ENCODE measurements at regions not wholly inside any gene's neighbourhood (a gene's known extent, or its start where the extent isn't known, plus 50 kb on each side); places are given as distances from the start of the nearest gene placed in this dataset.

DNA sequence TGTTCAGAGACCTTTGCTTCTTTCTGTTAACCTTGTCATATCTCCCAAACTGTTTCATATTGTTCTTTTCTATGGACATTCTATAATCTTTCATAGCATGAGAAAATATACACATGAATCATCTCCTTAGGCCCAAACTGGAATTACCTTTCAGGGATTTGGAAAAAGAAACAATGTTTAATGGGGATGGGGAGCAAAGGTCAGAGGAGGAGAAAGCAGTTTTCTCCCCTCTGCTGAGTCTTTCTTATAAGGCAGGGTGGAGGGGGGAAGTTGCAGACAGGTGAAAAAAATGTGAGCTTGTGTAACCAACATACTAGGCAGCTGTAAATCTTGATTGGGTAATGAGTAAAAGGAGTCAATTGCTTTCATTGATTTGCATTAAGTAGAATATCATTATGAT is 164.1 kb downstream of the BRINP2 start:
- no peaks in the 10 kb centered on the region for H3K36me3 ChIP-seq (ENCODE audit: insufficient read depth, low read length)
- H3K9me2 ChIP-seq (ENCODE audit: insufficient read depth, low read length) = no peaks in the 10 kb centered on the region
- no peak overlapping the region for H3K27ac ChIP-seq (ENCODE audit: low read length)
- H3K4me3 ChIP-seq (ENCODE audit: low read length) = no peak overlapping the region
- no peak overlapping the region for H3K9ac ChIP-seq (ENCODE audit: low read length)
- no peaks in the 10 kb centered on the region for H4K20me1 ChIP-seq (ENCODE audit: insufficient read depth)
- H3K4me2 ChIP-seq (ENCODE audit: low read length) = no peak overlapping the region
- no peaks in the 10 kb centered on the region for H3K27me3 ChIP-seq (ENCODE audit: insufficient read depth, low read depth, low read length)
- no peaks in the 10 kb centered on the region for H3K79me2 ChIP-seq (replicated peaks; ENCODE audit: insufficient read depth, low read length)
- no peaks in the 10 kb centered on the region for H3K9me3 ChIP-seq (ENCODE audit: low read length)
- H3F3A ChIP-seq (ENCODE audit: insufficient read depth, low read length, poor library complexity, severe bottlenecking) = no peaks in the 10 kb centered on the region
- no peak overlapping the region for H2AFZ ChIP-seq (ENCODE audit: low read depth, low read length)
- no peak for TF ChIP-seq MXI1 (conservative IDR thresholded peaks at IDR 0.05; ENCODE audit: poor library complexity, severe bottlenecking)
- TF ChIP-seq RAD21 (conservative IDR thresholded peaks at IDR 0.05) = no peak
- no peak for TF ChIP-seq TAF1 (IDR thresholded peaks at IDR 0.05; ENCODE audit: low read depth)
- no peak for TF ChIP-seq EZH2 (IDR thresholded peaks at IDR 0.05; ENCODE audit: borderline replicate concordance, insufficient read depth, low read length, poor library complexity, severe bottlenecking)
- TF ChIP-seq POLR2AphosphoS5 (IDR thresholded peaks at IDR 0.05) = no peak
- TF ChIP-seq REST (IDR thresholded peaks at IDR 0.05; ENCODE audit: borderline replicate concordance) = no peak
- TF ChIP-seq, protein P1, sequence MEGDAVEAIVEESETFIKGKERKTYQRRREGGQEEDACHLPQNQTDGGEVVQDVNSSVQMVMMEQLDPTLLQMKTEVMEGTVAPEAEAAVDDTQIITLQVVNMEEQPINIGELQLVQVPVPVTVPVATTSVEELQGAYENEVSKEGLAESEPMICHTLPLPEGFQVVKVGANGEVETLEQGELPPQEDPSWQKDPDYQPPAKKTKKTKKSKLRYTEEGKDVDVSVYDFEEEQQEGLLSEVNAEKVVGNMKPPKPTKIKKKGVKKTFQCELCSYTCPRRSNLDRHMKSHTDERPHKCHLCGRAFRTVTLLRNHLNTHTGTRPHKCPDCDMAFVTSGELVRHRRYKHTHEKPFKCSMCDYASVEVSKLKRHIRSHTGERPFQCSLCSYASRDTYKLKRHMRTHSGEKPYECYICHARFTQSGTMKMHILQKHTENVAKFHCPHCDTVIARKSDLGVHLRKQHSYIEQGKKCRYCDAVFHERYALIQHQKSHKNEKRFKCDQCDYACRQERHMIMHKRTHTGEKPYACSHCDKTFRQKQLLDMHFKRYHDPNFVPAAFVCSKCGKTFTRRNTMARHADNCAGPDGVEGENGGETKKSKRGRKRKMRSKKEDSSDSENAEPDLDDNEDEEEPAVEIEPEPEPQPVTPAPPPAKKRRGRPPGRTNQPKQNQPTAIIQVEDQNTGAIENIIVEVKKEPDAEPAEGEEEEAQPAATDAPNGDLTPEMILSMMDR (IDR thresholded peaks at IDR 0.05; ENCODE audit: poor library complexity, severe bottlenecking) = no peak
- no peak for TF ChIP-seq SMC3 (conservative IDR thresholded peaks at IDR 0.05; ENCODE audit: poor library complexity)
- TF ChIP-seq EP300 (conservative IDR thresholded peaks at IDR 0.05; ENCODE audit: poor library complexity, severe bottlenecking) = no peak

- no peaks in the 10 kb centered on the region for H3K36me3 ChIP-seq (ENCODE audit: insufficient read depth, low read length)
- no peaks in the 10 kb centered on the region for H3K79me2 ChIP-seq (replicated peaks; ENCODE audit: insufficient read depth, low read length)
- H3K9ac ChIP-seq (ENCODE audit: low read length) = no peak overlapping the region
- no peaks in the 10 kb centered on the region for H3K9me2 ChIP-seq (ENCODE audit: insufficient read depth, low read length)
- H3K27me3 ChIP-seq (ENCODE audit: insufficient read depth, low read depth, low read length) = no peaks in the 10 kb centered on the region
- H3K4me2 ChIP-seq (ENCODE audit: low read length) = no peak overlapping the region
- H3F3A ChIP-seq (ENCODE audit: insufficient read depth, low read length, poor library complexity, severe bottlenecking) = no peaks in the 10 kb centered on the region
- no peaks in the 10 kb centered on the region for H3K9me3 ChIP-seq (ENCODE audit: low read length)
- H3K27ac ChIP-seq (ENCODE audit: low read length) = no peak overlapping the region
- H2AFZ ChIP-seq (ENCODE audit: low read depth, low read length) = no peak overlapping the region
- no peak overlapping the region for H3K4me3 ChIP-seq (ENCODE audit: low read length)
- TF ChIP-seq, protein P1 (IDR thresholded peaks at IDR 0.05; ENCODE audit: poor library complexity, severe bottlenecking) = peak; percentile 56
- TF ChIP-seq REST (IDR thresholded peaks at IDR 0.05; ENCODE audit: borderline replicate concordance) (no peak), EP300 (conservative IDR thresholded peaks at IDR 0.05; ENCODE audit: poor library complexity, severe bottlenecking) (no peak)
- no peaks in the 10 kb centered on the region for H4K20me1 ChIP-seq (ENCODE audit: insufficient read depth)
Measured at GRCh38 chr1:177333936-177334595, 163.3 kb downstream of the BRINP2 start.
